PC-9 (cell line): ENCODE measurements at regions not wholly inside any gene's neighbourhood (a gene's known extent, or its start where the extent isn't known, plus 50 kb on each side); places are given as distances from the start of the nearest gene placed in this dataset.

Experiments used
- BruUV-seq: library from RNA; stranded (reverse); fragments of 400-500 nt; replicated peaks from 2 replicates; lab custom pipeline; 2021; lab: Mats Ljungman, UMichigan
- CTCF ChIA-PET: fragments of 300-600 bp; sonication (Branson Sonifier 250); formaldehyde crosslinking; loops from one replicate; lab custom pipeline; 2022; ENCODE audit warnings: antibody characterized with exemption; lab: Charles Lee
- POLR2A ChIA-PET: fragments of 300-600 bp; sonication (Branson Sonifier 250); formaldehyde crosslinking; loops from one replicate; lab custom pipeline; 2022; ENCODE audit warnings: antibody characterized with exemption; ENCODE audit not compliant: unreplicated experiment; lab: Charles Lee
- DNase-seq, 2 experiments: peaks; one replicate each; pipeline versions ENCODE4 v3.0.0 to v3.0.0-alpha.2; 2015 to 2022; ENCODE audit warnings: mixed read lengths in 1 of 2
- H2AFZ ChIP-seq: fragments of 200-600 bp; sonication (generic); 2 replicates; pipeline ENCODE4 v1.8.1; 2017; ENCODE audit warnings: antibody characterized with exemption
- H3F3A ChIP-seq: fragments of 200-600 bp; sonication (generic); 2 replicates; pipeline ENCODE4 v1.8.1; 2017; ENCODE audit warnings: antibody characterized with exemption, mild to moderate bottlenecking, low read depth; ENCODE audit not compliant: insufficient read depth
- H3K27ac ChIP-seq: fragments of 200-600 bp; sonication (generic); 2 replicates; pipeline ENCODE4 v1.6.1; 2016; ENCODE audit warnings: mixed run types
- H3K27me3 ChIP-seq: fragments of 200-600 bp; sonication (generic); 2 replicates; pipeline ENCODE4 v1.6.1; 2016; ENCODE audit warnings: low read depth, mixed run types; ENCODE audit not compliant: insufficient read depth
- H3K36me3 ChIP-seq: fragments of 200-600 bp; sonication (generic); 2 replicates; pipeline ENCODE4 v1.6.1; 2016; ENCODE audit warnings: low read depth, mixed run types
- H3K4me1 ChIP-seq: fragments of 200-600 bp; sonication (generic); replicated peaks from 2 replicates; pipeline ENCODE4 v1.6.1; 2016; ENCODE audit warnings: mixed run types; ENCODE audit not compliant: insufficient read depth
- H3K4me2 ChIP-seq: fragments of 200-600 bp; sonication (generic); 2 replicates; pipeline ENCODE4 v1.6.1; 2017; ENCODE audit warnings: mixed run types
- H3K4me3 ChIP-seq: fragments of 200-600 bp; sonication (generic); 2 replicates; pipeline ENCODE4 v1.6.1; 2016; ENCODE audit warnings: mixed run types
- H3K79me2 ChIP-seq: fragments of 200-600 bp; sonication (generic); 2 replicates; pipeline ENCODE4 v1.6.1; 2017; ENCODE audit warnings: low read depth, mixed run types
- H3K9me2 ChIP-seq: fragments of 200-600 bp; sonication (generic); 2 replicates; pipeline ENCODE4 v1.8.1; 2017; ENCODE audit warnings: mild to moderate bottlenecking; ENCODE audit not compliant: insufficient read depth
- H3K9me3 ChIP-seq: fragments of 200-600 bp; sonication (generic); 2 replicates; pipeline ENCODE4 v1.8.1; 2016; ENCODE audit warnings: low read depth; ENCODE audit not compliant: insufficient read depth
- H4K20me1 ChIP-seq: fragments of 200-600 bp; sonication (generic); 2 replicates; pipeline ENCODE4 v1.8.1; 2017; ENCODE audit not compliant: insufficient read depth
- EZH2 ChIP-seq: fragments of 200-600 bp; sonication (generic); IDR thresholded peaks from 2 replicates; pipeline ENCODE4 v1.8.0; 2017; ENCODE audit warnings: antibody characterized with exemption, low read depth
- intact Hi-C: fragments of 100-400 bp; cut with micrococcal nuclease; formaldehyde crosslinking; loops from one replicate; pipeline ENCODE4 v1.10.0; 2022; ENCODE audit not compliant: unreplicated experiment
- TF ChIP-seq, protein P1 (sequence below): fragments of 200-600 bp; sonication (generic); conservative IDR thresholded peaks from 2 replicates; pipeline ENCODE4 v1.6.1; 2017; ENCODE audit warnings: mixed run types, antibody characterized with exemption, mild to moderate bottlenecking, moderate library complexity

DNA sequence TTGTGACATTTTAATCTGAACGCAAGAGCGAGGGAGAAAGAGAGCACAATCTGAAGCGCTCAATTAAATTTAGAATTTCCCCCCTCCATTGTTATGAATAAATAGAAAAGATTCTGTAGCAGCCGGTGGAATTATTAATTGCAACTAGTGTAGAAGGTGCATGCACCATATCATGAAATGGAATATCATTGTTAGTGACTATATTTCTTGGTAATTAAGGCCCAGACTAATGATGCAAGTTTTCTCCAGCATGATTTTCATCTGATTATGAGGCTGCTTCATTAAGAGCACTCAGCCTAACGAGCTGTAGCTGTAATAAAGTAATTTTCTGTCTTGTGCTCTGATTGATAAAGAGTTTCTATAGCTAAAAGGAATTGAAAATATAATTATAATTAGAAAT lies 432.2 kb upstream of the SPRED2 start:
- peaks cover 18% of the 10 kb centered on the region for H3K27me3 ChIP-seq
- no TSS peak for BruUV-seq

DNA sequence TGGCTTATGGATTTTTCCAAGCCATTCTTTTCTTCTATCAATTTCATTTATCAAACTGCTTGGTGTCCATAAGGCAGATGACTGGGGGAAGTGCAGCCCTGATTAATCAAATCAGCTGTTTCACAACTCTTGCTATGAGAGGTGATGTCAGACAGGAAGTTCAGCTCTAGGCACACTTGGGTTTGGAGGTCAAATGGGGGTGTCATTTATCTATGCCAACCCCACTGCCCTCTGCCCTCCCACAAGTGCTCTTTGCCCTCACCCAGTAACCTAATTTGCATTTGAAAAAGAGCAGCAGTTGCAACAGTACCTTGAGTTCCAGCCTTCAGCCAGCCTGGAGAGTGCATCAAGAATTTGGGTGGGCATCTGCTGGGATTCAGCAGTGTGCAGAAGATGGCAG lies 431.3 kb upstream of the SPRED2 start:
- BruUV-seq: no TSS peak
- TF ChIP-seq EZH2: no peak
- TF ChIP-seq, protein P1, sequence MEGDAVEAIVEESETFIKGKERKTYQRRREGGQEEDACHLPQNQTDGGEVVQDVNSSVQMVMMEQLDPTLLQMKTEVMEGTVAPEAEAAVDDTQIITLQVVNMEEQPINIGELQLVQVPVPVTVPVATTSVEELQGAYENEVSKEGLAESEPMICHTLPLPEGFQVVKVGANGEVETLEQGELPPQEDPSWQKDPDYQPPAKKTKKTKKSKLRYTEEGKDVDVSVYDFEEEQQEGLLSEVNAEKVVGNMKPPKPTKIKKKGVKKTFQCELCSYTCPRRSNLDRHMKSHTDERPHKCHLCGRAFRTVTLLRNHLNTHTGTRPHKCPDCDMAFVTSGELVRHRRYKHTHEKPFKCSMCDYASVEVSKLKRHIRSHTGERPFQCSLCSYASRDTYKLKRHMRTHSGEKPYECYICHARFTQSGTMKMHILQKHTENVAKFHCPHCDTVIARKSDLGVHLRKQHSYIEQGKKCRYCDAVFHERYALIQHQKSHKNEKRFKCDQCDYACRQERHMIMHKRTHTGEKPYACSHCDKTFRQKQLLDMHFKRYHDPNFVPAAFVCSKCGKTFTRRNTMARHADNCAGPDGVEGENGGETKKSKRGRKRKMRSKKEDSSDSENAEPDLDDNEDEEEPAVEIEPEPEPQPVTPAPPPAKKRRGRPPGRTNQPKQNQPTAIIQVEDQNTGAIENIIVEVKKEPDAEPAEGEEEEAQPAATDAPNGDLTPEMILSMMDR: no peak
- Histone ChIP-seq H3K9me2 (no peaks in the 10 kb centered on the region), H3K79me2 (no peaks in the 10 kb centered on the region), H3F3A (no peaks in the 10 kb centered on the region), H3K4me2 (no peak overlapping the region), H3K9me3 (no peaks in the 10 kb centered on the region), H2AFZ (no peak overlapping the region), H3K27ac (no peak overlapping the region), H3K4me1 (no peaks in the 10 kb centered on the region), H3K36me3 (no peaks in the 10 kb centered on the region), H4K20me1 (no peaks in the 10 kb centered on the region), H3K27me3 (peaks cover 18% of the 10 kb centered on the region), H3K4me3 (no peak overlapping the region)
- ChIA-PET CTCF (no interaction called here), POLR2A (no interaction called here)
- intact Hi-C loops: no loop called here
- DNase-seq: no peak

More for the DNA sequence above, 432.2 kb upstream of the SPRED2 start:
- ChIA-PET CTCF (no interaction called here), POLR2A (no interaction called here)
- no peak overlapping the region for H3K4me3 ChIP-seq
- H4K20me1 ChIP-seq: no peaks in the 10 kb centered on the region
- no peaks in the 10 kb centered on the region for H3K9me3 ChIP-seq
- no peak overlapping the region for H2AFZ ChIP-seq
- no peaks in the 10 kb centered on the region for H3K36me3 ChIP-seq
- no peak overlapping the region for H3K4me2 ChIP-seq
- no peaks in the 10 kb centered on the region for H3K79me2 ChIP-seq
- no peaks in the 10 kb centered on the region for H3K9me2 ChIP-seq
- no peaks in the 10 kb centered on the region for H3F3A ChIP-seq
- TF ChIP-seq, protein P1: no peak
- TF ChIP-seq EZH2: no peak
- no peak overlapping the region for H3K27ac ChIP-seq
- no peak for DNase-seq
- intact Hi-C loops: no loop called here
- no peaks in the 10 kb centered on the region for H3K4me1 ChIP-seq

DNA sequence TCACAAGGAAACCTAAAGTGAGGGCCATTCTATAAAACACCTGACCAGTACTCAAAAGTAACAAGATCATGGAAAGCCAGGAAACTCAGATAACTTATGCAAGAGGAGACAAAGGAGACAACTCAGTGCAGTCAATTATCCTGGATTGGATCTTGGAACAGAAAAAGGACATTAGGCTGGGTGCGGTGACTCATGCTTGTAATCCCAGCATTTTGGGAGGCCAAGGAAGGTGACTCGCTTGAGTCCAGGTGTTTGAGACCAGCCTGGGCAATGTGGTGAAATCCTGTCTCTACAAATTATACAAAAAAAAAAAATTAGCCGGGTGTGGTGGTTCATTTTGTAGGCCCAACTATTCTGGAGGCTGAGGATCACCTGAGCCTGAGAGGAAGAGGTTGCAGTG lies 424.5 kb upstream of the SPRED2 start:
- no peaks in the 10 kb centered on the region for H3K79me2 ChIP-seq
- intact Hi-C loops: no loop called here
- DNase-seq: no peak
- no TSS peak for BruUV-seq
- H4K20me1 ChIP-seq: no peaks in the 10 kb centered on the region
- no peaks in the 10 kb centered on the region for H3K9me3 ChIP-seq
- H3K36me3 ChIP-seq: no peaks in the 10 kb centered on the region
- no peak overlapping the region for H2AFZ ChIP-seq
- no peak overlapping the region for H3K27ac ChIP-seq
- H3K4me2 ChIP-seq: no peak overlapping the region
- H3K4me3 ChIP-seq: no peak overlapping the region
- no peaks in the 10 kb centered on the region for H3K4me1 ChIP-seq
- H3F3A ChIP-seq: no peaks in the 10 kb centered on the region
- POLR2A ChIA-PET: no interaction called here
- no peaks in the 10 kb centered on the region for H3K27me3 ChIP-seq
- no peaks in the 10 kb centered on the region; the same call in 1 of the 2 replicates for H3K9me2 ChIP-seq
- TF ChIP-seq, protein P1: no peak
- TF ChIP-seq EZH2: no peak
- CTCF ChIA-PET: no interaction called here
